ENCODE measurements at regions not wholly inside any gene's neighbourhood (a gene's known extent, or its start where the extent isn't known, plus 50 kb on each side); places are given as distances from the start of the nearest gene placed in this dataset.
"Not testable (repeated sequence)": the region's sequence is repeated elsewhere in the genome, so short reads cannot be mapped to it uniquely, and the experiment has no call there.

GRCh38 chr11:34770111-34770510 is 146.1 kb downstream of the APIP start:
- intact Hi-C loops (cut with DNase I) = no loop called here
- Histone ChIP-seq H3K27ac (no peak overlapping the region), H3K9me3 (peaks cover 0 to under 1% of the 10 kb centered on the region in 2 donors), H3K4me3 (no peak overlapping the region), H3K27me3 (no peaks in the 10 kb centered on the region), H3K36me3 (no peaks in the 10 kb centered on the region), H3K4me1 (no peaks in the 10 kb centered on the region)
- DNase-seq (no peak), ATAC-seq (no peak)
- no peak for TF ChIP-seq CTCF (IDR thresholded peaks at IDR 0.05)

- DNase-seq (no peak), ATAC-seq (no peak)
- H3K36me3 ChIP-seq = no peaks in the 10 kb centered on the region
- H3K27me3 ChIP-seq = no peaks in the 10 kb centered on the region
- no peak overlapping the region for H3K4me3 ChIP-seq
- no peak overlapping the region for H3K27ac ChIP-seq
- no peaks in the 10 kb centered on the region for H3K4me1 ChIP-seq
- intact Hi-C loops (cut with DNase I) = no loop called here
- H3K9me3 ChIP-seq = peaks cover 0 to 8% of the 10 kb centered on the region in 2 donors
- TF ChIP-seq CTCF (IDR thresholded peaks at IDR 0.05) = no peak
These were observed 147.0 kb downstream of the APIP start for GRCh38 chr11:34769224-34769623.

GRCh38 chr11:34762625-34763024 is 141.7 kb downstream of the EHF start:
- H3K27ac ChIP-seq; H3K4me1 ChIP-seq; H3K27me3 ChIP-seq; H3K36me3 ChIP-seq; DNase-seq; H3K9me3 ChIP-seq; H3K4me3 ChIP-seq; ATAC-seq; intact Hi-C loops (cut with DNase I): not testable (repeated sequence)

GRCh38 chr11:34758262-34758661 is 137.4 kb downstream of the EHF start:
- H3K36me3 ChIP-seq = no peaks in the 10 kb centered on the region
- no peak overlapping the region for H3K27ac ChIP-seq
- H3K9me3 ChIP-seq = no peaks in the 10 kb centered on the region
- no peaks in the 10 kb centered on the region for H3K27me3 ChIP-seq
- no peaks in the 10 kb centered on the region for H3K4me1 ChIP-seq
- no peak for TF ChIP-seq CTCF (IDR thresholded peaks at IDR 0.05)
- no peak for ATAC-seq
- H3K4me3 ChIP-seq = no peak overlapping the region
- DNase-seq = no peak
- intact Hi-C loops (cut with DNase I) = no loop called here

GRCh38 chr11:34757026-34757451 is 136.1 kb downstream of the EHF start:
- no peaks in the 10 kb centered on the region for H3K36me3 ChIP-seq
- H3K4me1 ChIP-seq = no peaks in the 10 kb centered on the region
- TF ChIP-seq CTCF (IDR thresholded peaks at IDR 0.05) = no peak
- ATAC-seq = no peak
- no peak for DNase-seq
- intact Hi-C loops (cut with DNase I) = no loop called here
- no peaks in the 10 kb centered on the region for H3K9me3 ChIP-seq
- H3K4me3 ChIP-seq = no peak overlapping the region
- H3K27ac ChIP-seq = no peak overlapping the region
- H3K27me3 ChIP-seq = no peaks in the 10 kb centered on the region

- no peak for ATAC-seq
These were observed 135.7 kb downstream of the EHF start for GRCh38 chr11:34756591-34756990.

More at GRCh38 chr11:34756591-34756990, 135.7 kb downstream of the EHF start:
- no peak overlapping the region for H3K4me3 ChIP-seq
- H3K27me3 ChIP-seq = no peaks in the 10 kb centered on the region
- H3K36me3 ChIP-seq = no peaks in the 10 kb centered on the region
- no peaks in the 10 kb centered on the region for H3K9me3 ChIP-seq
- H3K4me1 ChIP-seq = no peaks in the 10 kb centered on the region
- no peak overlapping the region for H3K27ac ChIP-seq
- no peak for DNase-seq
- intact Hi-C loops (cut with DNase I) = no loop called here
- no peak for TF ChIP-seq CTCF (IDR thresholded peaks at IDR 0.05)
